ENCODE measurements at regions not wholly inside any gene's neighbourhood (a gene's known extent, or its start where the extent isn't known, plus 50 kb on each side); places are given as distances from the start of the nearest gene placed in this dataset.
"Not testable (repeated sequence)": the region's sequence is repeated elsewhere in the genome, so short reads cannot be mapped to it uniquely, and the experiment has no call there.

- TF ChIP-seq, protein P1, sequence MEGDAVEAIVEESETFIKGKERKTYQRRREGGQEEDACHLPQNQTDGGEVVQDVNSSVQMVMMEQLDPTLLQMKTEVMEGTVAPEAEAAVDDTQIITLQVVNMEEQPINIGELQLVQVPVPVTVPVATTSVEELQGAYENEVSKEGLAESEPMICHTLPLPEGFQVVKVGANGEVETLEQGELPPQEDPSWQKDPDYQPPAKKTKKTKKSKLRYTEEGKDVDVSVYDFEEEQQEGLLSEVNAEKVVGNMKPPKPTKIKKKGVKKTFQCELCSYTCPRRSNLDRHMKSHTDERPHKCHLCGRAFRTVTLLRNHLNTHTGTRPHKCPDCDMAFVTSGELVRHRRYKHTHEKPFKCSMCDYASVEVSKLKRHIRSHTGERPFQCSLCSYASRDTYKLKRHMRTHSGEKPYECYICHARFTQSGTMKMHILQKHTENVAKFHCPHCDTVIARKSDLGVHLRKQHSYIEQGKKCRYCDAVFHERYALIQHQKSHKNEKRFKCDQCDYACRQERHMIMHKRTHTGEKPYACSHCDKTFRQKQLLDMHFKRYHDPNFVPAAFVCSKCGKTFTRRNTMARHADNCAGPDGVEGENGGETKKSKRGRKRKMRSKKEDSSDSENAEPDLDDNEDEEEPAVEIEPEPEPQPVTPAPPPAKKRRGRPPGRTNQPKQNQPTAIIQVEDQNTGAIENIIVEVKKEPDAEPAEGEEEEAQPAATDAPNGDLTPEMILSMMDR (IDR thresholded peaks at IDR 0.05) = not testable (repeated sequence)
- not testable (repeated sequence) for TF ChIP-seq EP300, POLR2A (IDR thresholded peaks at IDR 0.05)
Observed at GRCh38 chr3:27821609-27822008, 99.5 kb upstream of the EOMES start.
